ENCODE measurements at regions not wholly inside any gene's neighbourhood (a gene's known extent, or its start where the extent isn't known, plus 50 kb on each side); places are given as distances from the start of the nearest gene placed in this dataset.

- no peak overlapping the region for H3K4me3 ChIP-seq (ENCODE audit: low read depth, low read length)
- no peak for TF ChIP-seq CTCF (IDR thresholded peaks at IDR 0.05; ENCODE audit: low read depth, low read length, missing control alignments)
- DNase-seq (ENCODE audit: low read depth) = no peak
- in situ Hi-C loops (cut with HindIII; ENCODE audit: low sequenced_read_pairs) = no loop called here
Measured at GRCh38 chr4:79623021-79623870, 215.2 kb upstream of the GK2 start.

GRCh38 chr4:79621061-79621460 is 213.0 kb upstream of the GK2 start:
- in situ Hi-C loops (cut with HindIII; ENCODE audit: low sequenced_read_pairs) = no loop called here
- no peak for DNase-seq (ENCODE audit: low read depth)
- no peak overlapping the region for H3K4me3 ChIP-seq (ENCODE audit: low read depth, low read length)
- TF ChIP-seq CTCF (IDR thresholded peaks at IDR 0.05; ENCODE audit: low read depth, low read length, missing control alignments) = no peak

GRCh38 chr4:79620617-79621016 is 212.6 kb upstream of the GK2 start:
- no peak for DNase-seq (ENCODE audit: low read depth)
- in situ Hi-C loops (cut with HindIII; ENCODE audit: low sequenced_read_pairs) = no loop called here
- no peak for TF ChIP-seq CTCF (IDR thresholded peaks at IDR 0.05; ENCODE audit: low read depth, low read length, missing control alignments)
- H3K4me3 ChIP-seq (ENCODE audit: low read depth, low read length) = no peak overlapping the region

- no peak overlapping the region for H3K4me3 ChIP-seq (ENCODE audit: low read depth, low read length)
- in situ Hi-C loops (cut with HindIII; ENCODE audit: low sequenced_read_pairs) = no loop called here
- no peak for DNase-seq (ENCODE audit: low read depth)
- no peak for TF ChIP-seq CTCF (IDR thresholded peaks at IDR 0.05; ENCODE audit: low read depth, low read length, missing control alignments)
Measured at GRCh38 chr4:79613269-79613935, 205.4 kb upstream of the GK2 start.

GRCh38 chr4:79611026-79611425 is 203.0 kb upstream of the GK2 start:
- in situ Hi-C loops (cut with HindIII; ENCODE audit: low sequenced_read_pairs) = no loop called here
- no peak for TF ChIP-seq CTCF (IDR thresholded peaks at IDR 0.05; ENCODE audit: low read depth, low read length, missing control alignments)
- DNase-seq (ENCODE audit: low read depth) = no peak
- no peak overlapping the region for H3K4me3 ChIP-seq (ENCODE audit: low read depth, low read length)

- no peak for DNase-seq (ENCODE audit: low read depth)
- in situ Hi-C loops (cut with HindIII; ENCODE audit: low sequenced_read_pairs) = no loop called here
- TF ChIP-seq CTCF (IDR thresholded peaks at IDR 0.05; ENCODE audit: low read depth, low read length, missing control alignments) = no peak
- no peak overlapping the region for H3K4me3 ChIP-seq (ENCODE audit: low read depth, low read length)
Measured at GRCh38 chr4:79609817-79610216, 201.8 kb upstream of the GK2 start.

Measured in astrocyte of the cerebellum (primary cell).